HEK293T (cell line): ENCODE measurements at regions not wholly inside any gene's neighbourhood (a gene's known extent, or its start where the extent isn't known, plus 50 kb on each side); places are given as distances from the start of the nearest gene placed in this dataset.

Source experiments
- CTCF ChIA-PET: fragments of 350-600 bp; formaldehyde crosslinking; extraction: SDS; loops from one replicate; lab custom pipeline; 2021; ENCODE audit warnings: antibody characterized with exemption, inconsistent platforms; lab: Yijun Ruan, JAX
- POLR2A ChIA-PET: fragments of 350-600 bp; formaldehyde crosslinking; extraction: SDS; loops from one replicate; lab custom pipeline; 2020; ENCODE audit warnings: antibody characterized with exemption, inconsistent platforms; lab: Yijun Ruan, JAX
- DNase-seq: peaks from one replicate; pipeline ENCODE4 v3.0.0; 2012; ENCODE audit warnings: mixed read lengths; ENCODE audit errors: extremely low spot score
- ARNT ChIP-seq: fragments of 450-650 bp; IDR thresholded peaks from 2 replicates; pipeline ENCODE4 v1.6.1; 2017; ENCODE audit warnings: mild to moderate bottlenecking
- BHLHE40 ChIP-seq: fragments of 450-650 bp; IDR thresholded peaks from 2 replicates; pipeline ENCODE4 v1.6.1; 2016; ENCODE audit warnings: mild to moderate bottlenecking, moderate library complexity, borderline replicate concordance
- CTBP1 ChIP-seq: fragments of 450-650 bp; IDR thresholded peaks from 2 replicates; pipeline ENCODE4 v1.6.1; 2016; ENCODE audit warnings: borderline replicate concordance
- ELF4 ChIP-seq: fragments of 450-650 bp; IDR thresholded peaks from 2 replicates; pipeline ENCODE4 v1.6.1; 2017; ENCODE audit warnings: antibody characterized with exemption
- FOXA1 ChIP-seq: fragments of 450-650 bp; IDR thresholded peaks from 2 replicates; pipeline ENCODE4 v1.6.1; 2016; ENCODE audit warnings: mild to moderate bottlenecking
- FOXK2 ChIP-seq: fragments of 450-650 bp; IDR thresholded peaks from 2 replicates; pipeline ENCODE4 v1.6.1; 2016; ENCODE audit warnings: mild to moderate bottlenecking
- FOXM1 ChIP-seq: fragments of 450-650 bp; IDR thresholded peaks from 2 replicates; pipeline ENCODE4 v1.6.1; 2017; ENCODE audit warnings: mild to moderate bottlenecking, borderline replicate concordance
- HDGF ChIP-seq: fragments of 450-650 bp; IDR thresholded peaks from 2 replicates; pipeline ENCODE4 v1.6.1; 2017; ENCODE audit warnings: antibody characterized with exemption, borderline replicate concordance
- L3MBTL2 ChIP-seq: fragments of 450-650 bp; conservative IDR thresholded peaks from 2 replicates; pipeline ENCODE4 v1.6.1; 2016; ENCODE audit warnings: mild to moderate bottlenecking
- LEF1 ChIP-seq: fragments of 450-650 bp; IDR thresholded peaks from 2 replicates; pipeline ENCODE4 v1.6.1; 2017; ENCODE audit warnings: mild to moderate bottlenecking, borderline replicate concordance
- NFRKB ChIP-seq: fragments of 450-650 bp; IDR thresholded peaks from 2 replicates; pipeline ENCODE4 v1.6.1; 2016; ENCODE audit warnings: mild to moderate bottlenecking, moderate library complexity
- SP1 ChIP-seq: fragments of 450-650 bp; IDR thresholded peaks from 2 replicates; pipeline ENCODE4 v1.6.1; 2017
- SUZ12 ChIP-seq: fragments of 450-650 bp; IDR thresholded peaks from 2 replicates; pipeline ENCODE4 v1.6.1; 2016; ENCODE audit warnings: mild to moderate bottlenecking
- TARDBP ChIP-seq: fragments of 450-650 bp; IDR thresholded peaks from 2 replicates; pipeline ENCODE4 v1.6.1; 2016
- ZNF384 ChIP-seq: fragments of 450-650 bp; IDR thresholded peaks from 2 replicates; pipeline ENCODE4 v1.6.1; 2016
- TF ChIP-seq, protein P1 (sequence below): fragments of 450-650 bp; IDR thresholded peaks from 2 replicates; pipeline ENCODE4 v1.6.1; 2016

DNA sequence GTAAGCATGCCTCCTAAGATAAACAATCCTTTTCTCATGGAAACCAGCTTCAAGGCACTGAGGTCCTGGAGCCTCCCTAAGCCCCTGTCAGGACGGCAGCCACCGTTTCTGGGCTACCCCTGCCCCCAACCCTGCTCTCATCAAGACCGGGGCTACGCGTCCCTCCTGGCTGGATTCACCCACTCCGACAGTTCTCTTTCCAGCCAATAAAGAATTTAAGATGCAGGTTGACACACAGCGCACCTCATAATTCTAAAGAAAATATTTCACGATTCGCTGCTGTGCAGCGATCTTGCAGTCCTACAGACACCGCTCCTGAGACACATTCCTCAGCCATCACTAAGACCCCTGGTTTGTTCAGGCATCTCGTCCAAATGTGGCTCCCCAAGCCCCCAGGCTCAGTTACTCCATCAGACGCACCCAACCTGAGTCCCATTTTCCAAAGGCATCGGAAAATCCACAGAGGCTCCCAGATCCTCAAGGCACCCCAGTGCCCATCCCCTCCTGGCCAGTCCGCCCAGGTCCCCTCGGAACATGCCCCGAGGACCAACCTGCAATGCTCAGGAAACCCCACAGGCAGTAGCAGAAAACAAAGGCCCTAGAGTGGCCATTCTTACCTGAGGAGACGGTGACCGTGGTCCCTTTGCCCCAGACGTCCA lies 336.3 kb downstream of the TMEM121 start:
- ChIA-PET CTCF (no interaction called here), POLR2A (no interaction called here)
- TF ChIP-seq LEF1 (no peak), NFRKB (no peak), SUZ12 (no peak), BHLHE40 (no peak), L3MBTL2 (no peak), FOXM1 (no peak), ELF4 (no peak), SP1 (no peak), ZNF384 (no peak), FOXK2 (no peak), ARNT (no peak), TARDBP (no peak), CTBP1 (no peak)
- DNase-seq = no peak

DNA sequence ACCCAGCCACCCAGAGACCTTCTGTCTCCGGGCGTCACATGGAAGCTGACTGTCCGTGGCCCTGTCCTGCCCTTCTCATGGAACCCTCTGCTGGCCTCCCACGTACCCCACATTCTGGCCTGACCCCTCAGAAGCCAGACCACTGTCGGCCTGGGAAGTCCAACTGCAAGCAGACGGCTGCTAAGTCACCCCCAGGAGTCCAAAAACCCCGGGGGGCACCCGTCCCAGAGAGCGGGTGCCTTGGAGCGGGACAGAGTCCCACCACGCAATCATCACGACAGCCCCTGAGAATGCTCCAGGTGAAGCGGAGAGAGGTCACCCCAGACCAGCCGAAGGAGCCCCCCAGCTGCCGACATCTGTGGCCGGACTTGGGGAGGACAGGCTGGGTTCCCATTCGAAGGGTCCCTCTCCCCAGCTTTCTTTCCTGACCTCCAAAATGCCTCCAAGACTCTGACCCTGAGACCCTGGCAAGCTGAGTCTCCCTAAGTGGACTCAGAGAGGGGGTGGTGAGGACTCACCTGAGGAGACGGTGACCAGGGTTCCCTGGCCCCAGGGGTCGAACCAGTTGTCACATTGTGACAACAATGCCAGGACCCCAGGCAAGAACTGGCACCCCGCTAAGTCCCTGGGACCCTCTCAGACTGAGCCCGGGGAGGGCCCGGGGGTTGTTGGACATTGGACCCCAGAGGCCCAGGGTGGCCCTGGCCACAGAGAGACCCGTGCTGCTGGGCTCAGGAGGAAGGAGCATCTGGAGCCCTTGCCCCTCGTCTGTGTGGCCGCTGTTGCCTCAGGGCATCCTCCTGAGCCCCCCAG lies 337.1 kb downstream of the TMEM121 start:
- ChIA-PET CTCF (no interaction called here), POLR2A (no interaction called here)
- DNase-seq = no peak
- TF ChIP-seq CTBP1 = no peak
- no peak for TF ChIP-seq ELF4
- TF ChIP-seq FOXA1 = no peak
- TF ChIP-seq ZNF384 = no peak
- no peak for TF ChIP-seq L3MBTL2

DNA sequence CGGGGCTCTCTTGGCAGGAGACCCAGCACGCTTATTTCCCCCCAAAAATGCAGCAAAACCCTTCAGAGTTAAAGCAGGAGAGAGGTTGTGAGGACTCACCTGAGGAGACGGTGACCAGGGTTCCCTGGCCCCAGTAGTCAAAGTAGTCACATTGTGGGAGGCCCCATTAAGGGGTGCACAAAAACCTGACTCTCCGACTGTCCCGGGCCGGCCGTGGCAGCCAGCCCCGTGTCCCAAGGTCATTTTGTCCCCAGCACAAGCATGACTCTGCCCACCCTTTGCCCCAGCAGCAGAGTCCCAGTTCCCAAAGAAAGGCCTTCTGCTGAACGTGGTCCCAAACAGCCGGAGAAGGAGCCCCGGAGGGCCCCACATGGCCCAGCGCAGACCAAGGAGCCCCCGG lies 337.7 kb downstream of the TMEM121 start:
- ChIA-PET CTCF (no interaction called here), POLR2A (no interaction called here)
- TF ChIP-seq, protein P1, sequence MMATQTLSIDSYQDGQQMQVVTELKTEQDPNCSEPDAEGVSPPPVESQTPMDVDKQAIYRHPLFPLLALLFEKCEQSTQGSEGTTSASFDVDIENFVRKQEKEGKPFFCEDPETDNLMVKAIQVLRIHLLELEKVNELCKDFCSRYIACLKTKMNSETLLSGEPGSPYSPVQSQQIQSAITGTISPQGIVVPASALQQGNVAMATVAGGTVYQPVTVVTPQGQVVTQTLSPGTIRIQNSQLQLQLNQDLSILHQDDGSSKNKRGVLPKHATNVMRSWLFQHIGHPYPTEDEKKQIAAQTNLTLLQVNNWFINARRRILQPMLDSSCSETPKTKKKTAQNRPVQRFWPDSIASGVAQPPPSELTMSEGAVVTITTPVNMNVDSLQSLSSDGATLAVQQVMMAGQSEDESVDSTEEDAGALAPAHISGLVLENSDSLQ = no peak
- TF ChIP-seq ZNF384 (no peak), FOXK2 (no peak), NFRKB (no peak), SUZ12 (no peak), ARNT (no peak), L3MBTL2 (no peak), HDGF (no peak), TARDBP (no peak), ELF4 (no peak), SP1 (no peak), LEF1 (no peak), CTBP1 (no peak), BHLHE40 (no peak), FOXA1 (no peak), FOXM1 (no peak)
- no peak for DNase-seq

DNA sequence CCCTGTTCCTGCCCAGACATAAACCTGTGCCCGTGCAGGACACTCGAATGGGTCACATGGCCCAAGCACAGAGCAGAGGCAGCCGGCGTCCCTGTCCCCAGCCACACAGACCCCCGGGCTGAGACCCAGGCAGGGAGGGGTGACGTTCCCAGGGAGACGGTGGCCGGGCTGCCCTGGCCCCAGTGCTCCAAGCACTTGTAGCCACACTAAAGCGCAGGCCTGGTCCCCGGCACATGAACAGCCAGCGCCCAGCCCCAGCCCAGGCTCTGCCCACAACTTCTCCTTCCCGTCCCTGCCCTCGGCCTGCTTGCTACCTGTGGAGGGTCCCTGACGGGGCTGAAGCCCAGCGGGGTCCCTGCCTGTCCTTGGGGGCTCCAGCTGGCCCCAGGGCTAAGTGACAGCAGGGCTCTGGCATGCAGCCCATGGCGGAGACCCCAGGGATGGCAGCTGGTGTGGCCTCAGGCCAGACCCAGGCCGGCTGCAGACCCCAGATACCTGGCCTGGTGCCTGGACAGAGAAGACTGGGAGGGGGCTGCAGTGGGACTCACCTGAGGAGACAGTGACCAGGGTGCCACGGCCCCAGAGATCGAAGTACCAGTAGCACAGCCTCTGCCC lies 338.4 kb downstream of the TMEM121 start:
- CTCF ChIA-PET = no interaction called here
- TF ChIP-seq HDGF = no peak
- no peak for TF ChIP-seq FOXK2
- TF ChIP-seq L3MBTL2 = no peak
- no peak for TF ChIP-seq SUZ12
- TF ChIP-seq FOXM1 = no peak
- TF ChIP-seq NFRKB = no peak
- no peak for TF ChIP-seq FOXA1
- no peak for TF ChIP-seq SP1
- TF ChIP-seq, protein P1 = no peak
- TF ChIP-seq ARNT = no peak
- POLR2A ChIA-PET = no interaction called here
- DNase-seq = no peak

DNA sequence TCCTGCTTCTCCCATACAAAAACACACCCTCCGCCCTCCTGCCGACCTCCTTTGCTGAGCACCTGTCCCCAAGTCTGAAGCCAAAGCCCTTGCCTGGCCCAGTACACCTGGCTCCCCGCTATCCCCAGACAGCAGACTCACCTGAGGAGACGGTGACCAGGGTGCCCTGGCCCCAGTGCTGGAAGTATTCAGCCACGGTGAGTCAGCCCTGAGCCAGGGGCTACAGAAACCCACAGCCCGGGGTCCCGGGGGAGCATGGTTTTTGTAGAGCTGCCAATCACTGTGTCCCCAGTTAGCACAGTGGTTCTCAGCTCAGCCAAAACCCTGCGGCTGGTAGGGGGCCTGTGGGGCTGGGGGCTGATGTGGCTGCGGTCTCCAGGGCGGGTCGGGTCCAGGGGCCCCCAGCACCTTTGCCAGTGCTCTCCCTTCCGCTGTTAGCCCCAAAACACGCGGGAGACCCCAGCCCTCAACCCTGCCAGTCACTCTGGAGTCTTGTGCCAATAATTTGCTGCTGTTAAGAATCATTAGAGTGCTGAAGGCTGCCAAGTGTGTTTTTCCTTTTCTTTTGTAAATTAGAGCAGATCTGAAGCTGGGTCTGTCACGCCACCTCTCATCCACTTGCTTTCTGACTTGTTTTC lies 339.0 kb downstream of the TMEM121 start:
- ChIA-PET POLR2A (no interaction called here), CTCF (no interaction called here)
- DNase-seq = no peak
- TF ChIP-seq, protein P1 = no peak
- TF ChIP-seq HDGF (no peak), SUZ12 (no peak)
